ENCODE measurements at regions not wholly inside any gene's neighbourhood (a gene's known extent, or its start where the extent isn't known, plus 50 kb on each side); places are given as distances from the start of the nearest gene placed in this dataset.

DNA sequence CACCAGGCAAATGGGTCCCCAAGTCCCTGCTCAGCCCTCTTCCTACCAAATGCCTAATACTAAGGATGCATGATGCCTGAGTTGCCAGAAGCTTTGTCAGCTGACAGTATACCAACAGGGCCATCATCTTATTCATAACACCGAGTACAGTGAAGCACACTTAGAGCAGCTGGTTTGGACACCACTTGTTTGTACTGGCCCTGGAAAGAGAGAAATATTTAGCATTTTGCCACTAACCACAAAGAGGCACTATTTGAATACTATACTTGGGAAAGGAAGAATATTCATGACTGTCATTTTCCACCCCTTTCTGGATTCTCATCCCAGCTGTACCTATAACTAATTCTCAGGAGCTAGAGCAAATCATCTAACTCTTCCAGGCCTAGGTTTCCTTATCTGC lies 364.4 kb upstream of the KIF2A start:
- H2AFZ ChIP-seq (ENCODE audit: low read depth) = no peak overlapping the region
- CTCF ChIA-PET = interaction anchor here (1.2 to 3.0 kb wide), 4 partner anchors 8 to 206 kb away, joined by 3 to 10 read pairs (median 7); no protein-coding TSS in a partner anchor

DNA sequence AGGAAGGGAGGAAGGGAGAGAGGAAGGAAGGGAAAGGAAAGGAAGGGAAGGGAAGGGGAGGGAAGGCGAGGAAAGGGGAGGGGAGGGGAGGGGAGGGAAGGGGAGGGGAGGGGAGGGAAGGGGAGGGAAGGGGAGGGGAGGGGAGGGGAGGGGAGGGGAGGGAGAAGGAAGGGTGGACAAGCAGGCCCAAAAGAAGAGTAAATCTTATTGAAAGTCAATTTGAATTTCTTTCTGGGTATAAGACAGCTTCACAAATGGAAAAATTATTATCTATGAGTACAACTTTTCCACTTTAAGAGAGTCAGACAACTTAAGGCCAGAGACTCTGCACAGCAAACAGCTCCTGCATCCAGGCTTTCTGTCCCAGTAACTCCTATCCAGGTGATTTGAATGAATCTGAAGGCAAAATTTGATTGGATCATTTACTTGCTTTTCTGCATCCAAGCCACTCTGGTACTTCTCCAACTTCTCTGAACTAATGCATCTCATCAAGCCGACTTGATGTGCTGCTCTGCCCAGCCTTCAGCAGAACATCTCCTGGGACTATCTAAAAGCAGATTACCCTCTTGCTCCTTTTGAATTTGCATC lies 363.4 kb upstream of the KIF2A start:
- CTCF ChIA-PET = interaction anchor here (0.8 to 3.0 kb wide), 4 partner anchors 9 to 205 kb away, joined by 3 to 10 read pairs (median 7); no protein-coding TSS in a partner anchor
- Histone ChIP-seq H4K20me1 (ENCODE audit: insufficient read depth) (no peaks in the 10 kb centered on the region), H3K27me3 (ENCODE audit: insufficient read depth) (no peaks in the 10 kb centered on the region), H3K36me3 (replicated peaks in 1 of 2; ENCODE audit: control insufficient read depth in 1 of 2, insufficient read depth in 2 of 2, low read length in 1 of 2) (no peaks in the 10 kb centered on the region), H3K4me1 (ENCODE audit: control insufficient read depth in 1 of 2, insufficient read depth in 2 of 2, low read depth in 1 of 2, low read length in 1 of 2) (no peaks in the 10 kb centered on the region), H3K4me2 (no peak overlapping the region), H3K27ac (ENCODE audit: low read depth in 2 of 2, low read length in 1 of 2) (no peak overlapping the region), H3K4me3 (ENCODE audit: low read depth in 2 of 2, low read length in 1 of 2) (no peak overlapping the region), H3K9me2 (no peaks in the 10 kb centered on the region), H3F3A (replicated peaks; ENCODE audit: insufficient read depth) (no peaks in the 10 kb centered on the region), H3K79me2 (ENCODE audit: insufficient read depth) (no peaks in the 10 kb centered on the region), H3K9ac (no peak overlapping the region), H2AFZ (ENCODE audit: low read depth) (no peak overlapping the region), H3K9me3 (no peaks in the 10 kb centered on the region)
- no peak for DNase-seq
- 32% methylated on average over 2 of the region's 2 CpGs for WGBS (ENCODE audit: low lambda C conversion rate)
- TF ChIP-seq GATA2 (CRISPR knock-in tag; IDR thresholded peaks at IDR 0.05) = no peak
- TF ChIP-seq TCF12 (IDR thresholded peaks at IDR 0.05) = no peak
- no peak for TF ChIP-seq ELF1 (IDR thresholded peaks at IDR 0.05)
- no peak for TF ChIP-seq SIN3A (IDR thresholded peaks at IDR 0.05; ENCODE audit: borderline replicate concordance, low read depth, low read length)
- TF ChIP-seq, protein P1, sequence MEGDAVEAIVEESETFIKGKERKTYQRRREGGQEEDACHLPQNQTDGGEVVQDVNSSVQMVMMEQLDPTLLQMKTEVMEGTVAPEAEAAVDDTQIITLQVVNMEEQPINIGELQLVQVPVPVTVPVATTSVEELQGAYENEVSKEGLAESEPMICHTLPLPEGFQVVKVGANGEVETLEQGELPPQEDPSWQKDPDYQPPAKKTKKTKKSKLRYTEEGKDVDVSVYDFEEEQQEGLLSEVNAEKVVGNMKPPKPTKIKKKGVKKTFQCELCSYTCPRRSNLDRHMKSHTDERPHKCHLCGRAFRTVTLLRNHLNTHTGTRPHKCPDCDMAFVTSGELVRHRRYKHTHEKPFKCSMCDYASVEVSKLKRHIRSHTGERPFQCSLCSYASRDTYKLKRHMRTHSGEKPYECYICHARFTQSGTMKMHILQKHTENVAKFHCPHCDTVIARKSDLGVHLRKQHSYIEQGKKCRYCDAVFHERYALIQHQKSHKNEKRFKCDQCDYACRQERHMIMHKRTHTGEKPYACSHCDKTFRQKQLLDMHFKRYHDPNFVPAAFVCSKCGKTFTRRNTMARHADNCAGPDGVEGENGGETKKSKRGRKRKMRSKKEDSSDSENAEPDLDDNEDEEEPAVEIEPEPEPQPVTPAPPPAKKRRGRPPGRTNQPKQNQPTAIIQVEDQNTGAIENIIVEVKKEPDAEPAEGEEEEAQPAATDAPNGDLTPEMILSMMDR (IDR thresholded peaks at IDR 0.05) = no peak
- TF ChIP-seq YY1 (IDR thresholded peaks at IDR 0.05; ENCODE audit: low read depth) = no peak
- no peak for TF ChIP-seq EP300 (IDR thresholded peaks at IDR 0.05; ENCODE audit: borderline replicate concordance in 1 of 2, low read depth in 1 of 2, low read length in 1 of 2)
- no peak for TF ChIP-seq GABPA (IDR thresholded peaks at IDR 0.05; ENCODE audit: low read depth)
- TF ChIP-seq POLR2AphosphoS5 (IDR thresholded peaks at IDR 0.05; ENCODE audit: low read depth, low read length) = no peak
- no peak for TF ChIP-seq TEAD4 (IDR thresholded peaks at IDR 0.05; ENCODE audit: borderline replicate concordance, insufficient read depth)
- no peak for TF ChIP-seq FOXJ3 (CRISPR knock-in tag; IDR thresholded peaks at IDR 0.05)
- POLR2A ChIA-PET = no interaction called here

More for the DNA sequence above, 364.4 kb upstream of the KIF2A start:
- H3K9me2 ChIP-seq = no peaks in the 10 kb centered on the region
- WGBS (ENCODE audit: low lambda C conversion rate) = 29% methylated on average over 1 of the region's 1 CpG
- no peak overlapping the region for H3K9ac ChIP-seq
- no peaks in the 10 kb centered on the region for H3K4me1 ChIP-seq (ENCODE audit: control insufficient read depth in 1 of 2, insufficient read depth in 2 of 2, low read depth in 1 of 2, low read length in 1 of 2)
- H3K36me3 ChIP-seq (replicated peaks in 1 of 2; ENCODE audit: control insufficient read depth in 1 of 2, insufficient read depth in 2 of 2, low read length in 1 of 2) = no peaks in the 10 kb centered on the region
- H3K9me3 ChIP-seq = no peaks in the 10 kb centered on the region
- no peak overlapping the region for H3K4me2 ChIP-seq
- no peaks in the 10 kb centered on the region for H3F3A ChIP-seq (replicated peaks; ENCODE audit: insufficient read depth)
- POLR2A ChIA-PET = no interaction called here
- TF ChIP-seq RAD21 (IDR thresholded peaks at IDR 0.05; ENCODE audit: low read length) = peak; percentile 44
- TF ChIP-seq SMC3 (IDR thresholded peaks at IDR 0.05; ENCODE audit: low read depth, low read length) = peak; percentile 5; the same call in 1 of the 2 replicates
- TF ChIP-seq EZH2phosphoT487 (IDR thresholded peaks at IDR 0.05; ENCODE audit: borderline replicate concordance, low read depth) = no peak
- no peak for DNase-seq
- H3K79me2 ChIP-seq (ENCODE audit: insufficient read depth) = no peaks in the 10 kb centered on the region
- no peaks in the 10 kb centered on the region for H4K20me1 ChIP-seq (ENCODE audit: insufficient read depth)
- H3K27me3 ChIP-seq (ENCODE audit: insufficient read depth) = no peaks in the 10 kb centered on the region
- H3K4me3 ChIP-seq (ENCODE audit: low read depth in 2 of 2, low read length in 1 of 2) = no peak overlapping the region
- no peak overlapping the region for H3K27ac ChIP-seq (ENCODE audit: low read depth in 2 of 2, low read length in 1 of 2)
